CD4-positive, alpha-beta T cell treated with Interleukin-10 for 1 hour (primary cell): ENCODE measurements at regions not wholly inside any gene's neighbourhood (a gene's known extent, or its start where the extent isn't known, plus 50 kb on each side); places are given as distances from the start of the nearest gene placed in this dataset.
"Not testable (repeated sequence)": the region's sequence is repeated elsewhere in the genome, so short reads cannot be mapped to it uniquely, and the experiment has no call there.

Experiments used
- DNase-seq: peaks from one replicate; pipeline ENCODE4 v3.0.0-alpha.2; 2020

DNA sequence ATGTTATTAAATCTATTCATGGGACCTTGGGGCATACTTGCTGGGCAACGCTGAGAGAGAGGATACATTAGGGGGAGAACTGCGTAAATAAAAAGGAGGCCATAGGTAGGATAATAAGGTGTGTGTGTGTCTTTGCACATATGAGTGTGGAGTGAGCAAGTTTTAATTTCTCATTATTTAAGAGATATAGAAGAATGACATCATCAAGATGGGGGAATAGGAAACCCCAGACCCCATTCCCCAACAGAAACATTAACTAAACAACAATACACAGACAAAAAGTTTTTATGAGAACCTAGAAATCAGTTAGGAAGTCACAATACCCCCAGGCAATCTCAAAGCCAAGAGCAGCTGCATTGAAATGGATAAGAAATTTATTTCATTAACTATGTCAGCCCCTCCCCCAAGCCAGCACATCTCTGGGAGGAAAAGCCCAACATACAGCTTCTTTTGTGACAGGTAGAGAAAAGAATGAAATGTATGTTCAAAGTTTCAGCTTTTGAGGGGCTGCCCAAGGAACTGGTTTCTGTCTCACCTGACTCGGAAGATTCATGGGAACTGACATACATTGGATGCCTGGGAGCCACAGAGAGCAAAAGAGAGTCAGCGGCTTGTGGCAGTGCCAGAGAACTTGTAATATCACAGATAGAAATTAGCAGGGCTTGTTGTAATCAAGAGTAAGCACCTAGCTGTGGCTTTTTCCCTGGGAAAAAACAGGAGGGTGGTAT is 234.3 kb upstream of the NFIA start:
- no peak for DNase-seq

DNA sequence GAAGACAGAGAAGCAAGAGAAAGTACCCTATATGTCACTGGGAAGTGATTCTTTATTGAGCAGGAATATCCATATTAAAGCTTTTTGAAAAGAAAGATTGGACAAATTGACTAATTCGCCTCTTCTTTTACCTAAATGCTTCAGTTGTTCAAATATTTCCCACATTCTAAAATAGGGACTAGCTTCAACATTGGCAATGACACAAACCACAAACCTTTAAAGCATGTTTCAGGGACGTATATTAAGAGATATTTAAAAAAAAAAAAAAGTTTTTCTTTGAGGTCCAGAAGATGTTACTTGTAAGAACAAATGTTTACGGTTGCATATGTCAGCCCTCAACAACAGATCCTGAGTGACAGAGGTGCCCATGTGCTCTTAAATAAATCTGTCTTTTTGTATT is 235.0 kb upstream of the NFIA start:
- no peak for DNase-seq

DNA sequence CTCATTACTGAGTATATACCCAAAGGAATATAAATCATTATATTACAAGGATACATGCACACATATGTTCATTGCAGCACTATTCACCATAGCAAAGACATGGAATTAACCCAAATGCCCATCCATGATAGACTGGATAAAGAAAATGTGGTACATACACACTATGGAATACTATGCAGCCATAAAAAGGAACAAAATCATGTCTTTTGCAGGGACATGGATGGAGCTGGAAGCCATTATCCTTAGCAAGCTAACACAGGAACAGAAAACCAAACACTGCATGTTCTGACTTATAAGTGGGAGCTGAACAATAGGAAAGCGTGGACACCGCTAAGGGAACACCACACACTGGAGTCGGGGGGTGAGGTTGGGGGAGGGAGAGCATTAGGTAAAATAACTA is 236.7 kb upstream of the NFIA start:
- DNase-seq = not testable (repeated sequence)

DNA sequence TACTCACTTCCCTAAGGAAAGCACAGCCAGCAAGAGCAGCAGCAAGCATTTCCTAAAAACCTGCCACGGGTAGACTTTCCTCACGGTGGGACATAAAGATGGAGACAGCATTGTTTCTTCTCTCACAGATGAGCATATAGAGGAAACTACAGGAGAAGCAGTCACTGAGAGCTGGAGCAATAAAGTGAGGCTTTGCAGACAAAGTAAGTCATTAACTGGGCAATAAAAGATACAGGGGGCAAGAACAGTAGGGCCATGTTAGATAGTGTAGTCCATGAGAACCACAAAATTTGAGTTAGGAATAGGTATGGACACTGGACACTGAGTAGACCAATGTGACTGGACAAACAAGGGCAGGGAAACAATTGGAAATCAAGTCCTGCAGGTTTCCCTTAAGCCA is 240.1 kb upstream of the NFIA start:
- no peak for DNase-seq

DNA sequence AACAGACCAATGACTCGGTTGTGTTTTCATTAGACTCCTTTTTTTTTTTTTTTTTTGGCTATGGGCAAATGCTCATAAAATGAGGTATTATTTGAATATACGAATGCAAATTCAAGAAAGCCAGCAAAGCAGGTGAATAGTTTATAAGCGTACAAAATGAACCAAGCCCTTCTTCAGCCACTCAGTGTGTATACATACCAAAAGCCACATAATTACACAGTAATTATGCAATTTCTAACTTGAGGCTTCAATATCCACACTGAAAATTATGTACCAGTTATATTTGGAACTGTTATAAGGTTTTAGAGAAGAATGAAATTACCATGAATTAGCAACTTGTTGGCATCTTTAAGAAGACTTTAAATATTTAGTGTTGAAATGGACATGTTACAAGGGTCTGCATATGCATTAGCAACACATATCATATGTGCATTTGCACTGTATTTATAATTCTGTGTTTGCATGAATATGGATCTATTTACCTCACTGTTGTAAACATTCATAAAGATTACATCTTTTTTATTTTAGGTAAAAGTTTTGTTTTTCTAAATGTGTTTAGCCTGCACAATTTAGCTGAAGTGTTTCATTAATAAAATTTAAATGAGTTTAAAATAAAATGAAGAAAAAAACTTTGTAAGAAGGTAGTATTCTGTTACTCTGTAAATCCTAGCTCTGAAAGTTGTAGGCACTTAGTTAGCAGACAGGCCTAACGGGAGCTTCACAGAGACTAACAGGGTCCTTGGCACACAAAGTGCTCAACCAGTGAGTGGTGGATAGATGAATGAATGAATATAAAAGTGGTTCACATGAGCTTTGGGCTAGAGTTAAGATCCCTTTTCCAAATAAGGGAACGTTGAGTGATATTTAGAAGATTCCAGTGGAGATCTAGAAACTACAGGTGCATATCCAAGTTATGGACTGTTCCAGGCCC is 241.0 kb upstream of the NFIA start:
- DNase-seq = no peak

DNA sequence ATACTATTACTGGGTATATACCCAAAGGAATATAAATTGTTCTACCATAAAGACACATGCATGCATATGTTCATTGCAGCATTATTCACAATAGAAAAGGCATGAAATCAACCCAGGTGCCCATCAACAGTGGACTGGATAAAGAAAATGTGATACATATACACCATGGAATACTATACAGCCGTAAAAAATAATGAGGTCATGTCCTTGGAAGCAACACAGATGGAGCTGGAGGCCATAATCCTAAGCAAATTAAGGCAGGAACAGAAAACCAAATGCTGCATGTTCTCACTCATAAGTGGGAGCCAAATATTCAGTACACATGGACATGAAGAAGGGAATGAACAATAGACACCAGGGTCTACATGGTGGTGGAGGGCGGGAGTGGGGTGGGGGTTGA is 241.9 kb upstream of the NFIA start:
- not testable (repeated sequence) for DNase-seq

DNA sequence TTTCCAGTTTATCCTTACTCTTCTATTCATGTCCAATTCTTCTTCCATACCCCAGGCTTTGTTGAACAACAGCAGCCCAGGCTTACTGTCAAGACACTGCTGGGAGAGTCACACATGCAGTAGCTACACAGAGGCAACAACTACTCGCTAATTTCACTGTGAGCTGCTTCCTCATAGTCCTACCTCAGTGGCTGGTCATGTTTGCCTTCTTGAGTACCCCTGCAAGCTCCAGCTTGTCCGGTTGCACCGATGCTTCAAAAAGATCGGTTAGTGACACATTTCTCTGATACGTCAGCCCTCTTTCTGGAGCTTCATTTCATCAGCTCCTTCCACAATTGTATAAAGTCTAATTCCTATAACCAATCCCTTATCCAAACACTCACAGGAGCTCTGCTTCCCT is 246.7 kb upstream of the NFIA start:
- DNase-seq = no peak

DNA sequence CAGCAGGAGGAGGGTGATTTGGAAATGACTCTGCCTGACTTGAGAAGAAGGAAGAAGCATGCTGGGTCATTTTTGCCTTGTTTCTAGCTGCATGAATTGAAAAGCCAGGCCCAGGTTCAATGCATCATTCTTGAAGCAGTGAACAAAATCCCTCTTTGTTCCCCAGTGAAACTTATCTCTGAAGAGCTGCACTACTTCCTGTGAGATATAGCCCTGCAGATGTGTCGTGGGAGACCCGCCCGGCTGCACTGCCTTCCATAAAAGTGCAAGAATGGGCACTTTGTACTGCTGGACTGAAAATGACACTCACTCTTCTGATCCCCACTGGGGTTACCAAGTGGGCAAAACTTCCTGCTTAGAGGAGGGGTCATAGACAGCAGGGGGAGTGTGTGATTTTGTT is 249.2 kb upstream of the NFIA start:
- no peak for DNase-seq

DNA sequence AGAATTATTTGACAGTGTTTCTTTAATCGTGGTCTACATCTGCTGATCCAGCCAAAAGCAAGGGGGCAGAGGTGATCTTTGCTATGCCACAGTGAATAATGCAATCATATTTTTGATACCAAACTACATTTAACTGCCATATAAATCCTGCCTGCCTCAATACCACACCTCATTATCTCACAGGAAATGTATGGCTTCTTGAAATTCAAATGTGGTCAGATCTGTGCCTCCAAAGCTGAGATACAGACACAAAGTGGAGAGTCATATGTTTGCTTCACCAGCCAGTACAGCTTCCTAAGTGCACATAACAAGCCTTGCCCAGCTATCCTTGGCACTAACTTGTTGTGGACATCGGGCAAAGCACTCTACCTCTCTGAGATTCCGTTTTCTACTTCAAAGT is 250.0 kb upstream of the NFIA start:
- DNase-seq = no peak

DNA sequence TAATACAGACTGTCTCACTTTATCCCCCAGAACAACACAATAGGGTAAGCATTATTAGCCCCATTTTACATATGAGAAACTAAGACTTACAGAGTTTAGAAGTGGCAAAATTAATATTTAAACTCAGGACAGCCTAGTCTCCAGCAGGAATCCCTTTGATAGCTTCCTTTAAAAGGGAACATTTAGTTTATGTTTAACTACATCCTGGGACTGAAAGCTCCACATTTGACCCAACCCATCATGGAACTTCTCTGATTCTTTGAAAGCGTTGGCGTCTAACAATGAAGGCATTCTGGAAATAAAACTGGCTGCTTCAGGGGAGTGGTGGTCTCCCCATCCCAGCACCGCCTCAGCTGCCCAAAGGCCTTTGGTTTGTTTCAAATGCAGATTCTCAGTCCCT is 250.6 kb upstream of the NFIA start:
- no peak for DNase-seq

DNA sequence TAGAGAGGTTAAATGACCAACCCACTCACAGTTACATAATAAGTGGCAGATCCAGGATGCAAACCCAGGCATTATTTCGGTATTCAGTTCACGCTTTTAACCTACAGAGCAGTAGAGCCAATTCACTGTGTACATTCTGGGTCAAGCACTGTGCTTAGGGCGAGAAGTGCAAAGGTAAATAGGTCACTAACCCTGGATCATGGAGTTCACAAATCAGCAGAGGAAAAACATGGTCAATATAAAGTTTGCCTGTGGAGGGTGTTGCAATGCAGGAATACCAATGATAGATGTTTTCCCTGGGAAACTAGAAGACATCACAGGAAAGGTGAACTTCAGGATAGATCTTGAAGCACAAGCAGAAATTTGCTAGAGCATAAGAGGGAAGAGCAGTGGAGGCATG is 253.4 kb upstream of the NFIA start:
- no peak for DNase-seq

DNA sequence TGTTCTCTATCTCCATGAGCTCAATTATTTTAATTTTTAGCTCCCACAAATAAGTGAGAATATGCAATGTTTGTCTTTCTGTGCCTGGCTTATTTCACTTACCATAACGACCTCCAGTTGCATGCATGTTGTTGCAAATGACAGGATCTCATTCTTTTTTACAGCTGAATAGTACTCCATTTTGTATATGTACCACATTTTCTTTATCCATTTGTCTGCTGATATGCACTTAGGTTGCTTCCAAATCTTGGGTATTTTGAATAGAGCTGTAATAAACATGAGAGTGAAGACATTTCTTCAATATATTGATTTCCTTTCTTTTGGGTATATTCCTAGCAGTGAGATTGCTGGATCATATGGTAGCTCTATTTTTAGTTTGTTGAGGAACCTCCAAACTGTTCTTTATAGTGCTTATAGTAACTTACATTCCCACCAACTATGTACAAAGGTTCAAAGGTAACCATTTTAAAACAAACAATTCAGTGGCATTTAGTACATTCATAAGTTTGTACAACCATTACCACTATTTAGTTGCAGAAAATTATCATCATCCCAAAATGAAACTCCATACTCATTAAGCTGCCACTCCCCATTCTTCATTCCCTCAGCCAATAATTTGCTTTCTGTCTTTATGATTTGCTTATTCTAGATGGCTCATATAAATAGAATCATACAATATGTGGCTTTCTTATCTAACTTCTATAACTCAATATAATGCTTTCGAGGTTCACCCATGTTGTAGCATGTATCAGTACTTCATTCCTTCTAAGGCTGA is 255.9 kb upstream of the NFIA start:
- no peak for DNase-seq

DNA sequence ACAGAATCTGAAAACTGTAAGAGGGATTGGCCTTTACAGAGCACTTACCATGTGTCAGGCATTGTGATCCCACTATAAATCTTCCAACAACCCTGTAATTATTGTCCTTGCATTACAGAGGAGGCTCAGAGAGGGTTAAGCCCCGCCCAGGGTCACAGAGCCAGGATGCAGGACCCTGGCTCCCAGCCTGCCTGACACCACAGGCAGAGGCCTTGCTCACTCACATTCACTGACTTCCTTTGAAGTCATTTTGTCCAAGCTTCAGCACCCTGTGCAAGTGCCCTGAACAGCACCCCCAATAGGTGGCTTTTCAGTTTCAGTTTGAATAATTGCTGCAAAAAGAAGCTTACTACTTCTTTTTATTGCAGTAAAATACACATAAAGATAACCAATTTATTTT is 256.8 kb upstream of the NFIA start:
- no peak for DNase-seq

DNA sequence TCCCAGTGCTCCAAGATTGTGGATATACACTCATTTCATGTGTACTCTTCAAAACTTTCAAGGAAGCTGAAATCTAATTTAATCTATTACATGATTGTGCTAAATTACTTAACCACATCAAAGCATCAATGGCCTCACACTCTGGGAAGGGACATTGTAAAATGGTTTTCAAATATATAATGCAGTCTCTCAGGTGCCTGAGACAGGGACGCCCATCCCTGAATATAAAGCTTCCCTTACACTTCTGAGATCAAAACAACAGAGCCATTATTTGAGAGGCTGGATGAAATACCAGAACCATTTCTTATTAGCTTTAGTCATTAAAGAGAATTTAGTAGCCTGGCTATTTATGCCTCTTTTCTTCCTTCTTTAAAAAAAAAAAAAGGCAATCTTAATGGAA is 259.2 kb upstream of the NFIA start:
- no peak for DNase-seq

DNA sequence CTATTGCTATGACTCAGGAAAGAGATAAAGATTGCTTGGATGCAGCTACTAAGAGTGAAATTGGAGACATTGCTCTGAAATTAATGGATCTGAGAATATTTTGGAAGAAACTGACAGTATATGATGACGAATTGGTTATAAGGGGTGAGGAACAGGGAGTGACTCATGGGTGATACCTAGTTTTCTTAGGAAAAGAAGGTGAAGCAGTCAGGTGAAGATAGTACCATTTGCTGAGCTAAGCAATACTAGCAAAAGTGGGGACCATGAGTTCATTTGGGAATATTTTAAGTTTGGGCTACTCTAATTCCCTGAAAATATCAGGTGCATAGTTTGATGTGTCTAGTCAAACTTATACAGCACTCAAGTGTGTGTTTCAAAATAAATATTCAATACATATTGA is 260.1 kb upstream of the NFIA start:
- no peak for DNase-seq

DNA sequence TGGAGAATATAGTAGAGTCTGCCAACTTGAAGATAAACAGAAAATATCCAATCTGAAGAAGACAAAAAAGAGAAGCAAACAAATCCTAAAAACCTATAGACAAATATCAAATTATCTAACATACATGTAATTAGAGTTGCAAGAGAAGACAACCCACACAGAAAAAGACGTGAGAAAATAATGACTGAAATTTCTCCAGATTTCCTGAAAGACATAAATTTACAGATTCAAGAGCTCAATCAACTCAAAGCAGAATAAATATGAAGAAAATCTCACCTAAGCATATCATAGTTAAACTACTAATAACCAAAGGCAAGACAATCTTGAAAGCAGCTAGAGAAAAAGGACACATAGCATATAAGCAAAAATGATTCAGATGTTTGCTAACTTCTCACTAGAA is 261.2 kb upstream of the NFIA start:
- DNase-seq = no peak

DNA sequence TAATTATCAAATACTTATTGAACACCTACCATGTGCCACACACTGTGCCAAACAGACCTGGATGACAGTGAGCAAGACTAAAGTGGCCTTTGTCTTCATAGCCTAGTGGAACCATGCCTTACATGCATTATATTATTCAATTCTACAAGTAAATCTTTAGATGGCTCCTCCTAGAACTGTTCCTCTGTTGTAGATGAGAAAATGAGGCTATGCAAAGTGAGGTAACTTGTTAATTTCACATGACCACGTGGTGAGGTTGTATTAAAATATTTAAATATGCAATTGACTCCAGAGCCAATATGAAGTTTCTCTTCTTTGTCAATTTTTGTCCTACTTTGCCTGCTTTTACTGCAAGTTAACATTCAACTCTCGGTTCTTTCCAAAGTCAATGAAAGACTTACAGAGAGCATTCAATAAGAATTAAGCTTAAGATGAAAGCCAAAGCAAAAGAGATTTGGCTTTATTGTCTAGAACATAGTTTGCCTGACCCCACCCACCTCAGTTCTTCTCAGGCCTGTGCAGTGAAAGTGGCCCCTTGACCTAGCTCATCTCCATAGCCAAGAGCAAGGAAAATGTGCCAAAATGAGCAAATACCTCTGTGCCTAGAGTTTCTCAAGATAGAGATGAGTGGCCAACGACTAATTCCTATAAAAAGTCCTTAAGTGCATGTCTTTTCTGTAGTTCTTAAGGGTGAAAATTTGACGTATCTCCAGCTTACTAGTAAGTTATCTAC is 263.2 kb upstream of the NFIA start:
- DNase-seq = no peak

DNA sequence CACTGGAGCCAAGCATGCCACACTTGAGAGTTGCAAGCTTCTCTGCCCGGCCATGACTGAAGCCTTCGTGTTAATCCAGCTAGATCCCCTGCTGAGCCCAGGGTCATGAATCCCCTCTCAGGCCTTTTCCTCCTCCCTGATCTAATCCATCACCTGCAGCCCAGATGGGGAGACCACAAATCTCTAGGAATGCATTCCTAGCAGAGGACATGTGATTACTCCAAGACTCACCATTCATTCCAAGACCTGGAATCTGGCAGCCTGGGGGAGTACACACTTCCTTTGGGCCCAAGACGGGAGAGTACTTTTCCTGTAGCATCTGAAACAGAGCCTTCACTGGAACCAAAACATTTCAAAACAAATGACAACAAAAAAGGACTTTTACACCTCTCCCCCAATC is 269.3 kb upstream of the NFIA start:
- no peak for DNase-seq

DNA sequence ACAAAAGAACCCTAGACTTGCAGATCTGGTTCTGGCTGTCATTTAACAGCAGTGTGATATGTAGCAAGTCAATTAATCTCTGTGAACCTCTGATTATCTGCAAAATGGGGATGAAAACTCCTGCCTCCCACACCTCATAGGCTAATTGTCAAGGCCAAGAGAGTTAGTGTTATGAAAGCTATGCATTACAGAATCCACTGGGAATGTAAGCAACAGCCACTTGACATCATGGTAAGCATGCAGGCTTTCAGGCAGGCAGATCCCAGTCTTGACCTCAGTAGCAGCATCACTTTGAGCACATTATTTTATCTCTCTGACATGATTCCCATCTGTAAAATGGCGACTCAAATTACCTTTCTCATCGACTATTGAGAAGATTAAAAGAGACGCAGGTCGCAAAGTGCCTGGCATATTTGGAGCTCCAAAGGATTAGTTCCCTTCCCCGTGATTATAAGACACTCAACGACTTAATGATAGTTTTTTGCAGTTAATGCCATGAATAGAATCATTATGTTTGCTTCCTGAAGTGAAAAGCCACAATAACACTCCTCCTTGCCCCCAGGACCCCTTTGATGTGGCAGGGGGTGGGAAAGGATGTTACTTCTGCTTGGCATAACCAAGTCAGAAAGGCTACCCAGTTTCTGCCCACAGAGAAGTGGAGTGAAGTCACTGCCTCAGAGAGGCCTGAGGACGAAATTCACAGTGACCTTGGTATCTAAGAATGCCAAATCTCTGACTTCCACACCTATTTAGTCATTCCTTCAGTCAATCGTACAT is 273.0 kb upstream of the NFIA start:
- DNase-seq = no peak

DNA sequence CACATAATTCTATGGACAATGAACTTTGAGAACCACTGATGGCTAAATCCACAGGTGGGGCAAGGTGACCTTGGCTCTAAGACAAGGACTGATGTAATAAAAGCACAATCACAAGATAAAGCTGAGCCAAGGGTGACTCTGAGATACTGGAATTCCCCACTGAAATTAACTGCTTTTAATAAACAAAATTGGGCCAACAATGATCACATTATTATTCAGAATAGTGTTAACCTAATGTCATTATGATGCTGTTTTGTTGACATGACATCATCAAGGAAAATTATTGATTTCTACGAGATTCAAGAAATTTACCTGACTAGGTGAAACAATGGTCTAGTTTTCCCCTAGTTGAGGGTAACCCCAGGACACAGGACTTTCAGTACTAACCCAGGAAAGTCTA is 273.7 kb upstream of the NFIA start:
- DNase-seq = no peak

DNA sequence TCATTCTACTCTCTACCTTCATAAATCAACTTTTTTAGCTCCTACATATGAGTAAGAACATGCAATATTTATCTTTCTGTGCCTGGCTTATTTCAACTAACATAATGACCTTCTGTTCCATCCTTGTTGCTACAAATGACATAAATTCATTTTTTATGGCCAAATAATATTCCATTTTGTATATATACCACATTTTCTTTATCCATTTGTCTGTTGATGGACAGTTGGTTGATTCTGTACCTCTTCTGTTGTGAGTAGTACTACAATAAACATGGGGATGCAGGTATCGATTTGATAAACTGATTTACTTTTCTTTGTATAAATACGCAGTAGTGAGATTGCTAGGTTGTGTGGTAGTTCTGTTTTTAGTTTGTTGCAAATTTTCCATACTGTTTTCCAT is 279.5 kb upstream of the NFIA start:
- no peak for DNase-seq

DNA sequence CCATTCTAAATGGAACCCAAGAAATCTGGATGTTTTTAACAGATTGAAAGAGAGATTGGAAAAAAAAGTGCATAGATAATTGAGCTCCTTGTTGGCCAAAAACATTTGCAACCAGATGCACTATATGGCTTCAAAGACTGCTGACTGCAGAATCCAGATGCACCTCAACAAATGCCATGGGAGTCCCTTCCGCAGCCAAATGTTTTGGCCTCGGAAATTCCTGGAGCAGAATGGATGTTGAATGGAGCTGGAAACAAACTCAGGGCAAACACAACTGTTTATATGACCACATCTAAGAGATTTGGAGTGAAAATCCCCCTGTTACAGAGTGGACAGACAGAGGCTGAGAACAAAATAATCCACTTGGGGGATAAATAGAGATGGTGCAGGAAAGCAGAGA is 285.0 kb upstream of the NFIA start:
- DNase-seq = no peak
